GM19238 (cell line): ENCODE measurements at regions not wholly inside any gene's neighbourhood (a gene's known extent, or its start where the extent isn't known, plus 50 kb on each side); places are given as distances from the start of the nearest gene placed in this dataset.

Source experiments
- DNase-seq: peaks from one replicate; pipeline ENCODE4 v3.0.0; 2011; ENCODE audit warnings: low spot score; ENCODE audit not compliant: insufficient read length

DNA sequence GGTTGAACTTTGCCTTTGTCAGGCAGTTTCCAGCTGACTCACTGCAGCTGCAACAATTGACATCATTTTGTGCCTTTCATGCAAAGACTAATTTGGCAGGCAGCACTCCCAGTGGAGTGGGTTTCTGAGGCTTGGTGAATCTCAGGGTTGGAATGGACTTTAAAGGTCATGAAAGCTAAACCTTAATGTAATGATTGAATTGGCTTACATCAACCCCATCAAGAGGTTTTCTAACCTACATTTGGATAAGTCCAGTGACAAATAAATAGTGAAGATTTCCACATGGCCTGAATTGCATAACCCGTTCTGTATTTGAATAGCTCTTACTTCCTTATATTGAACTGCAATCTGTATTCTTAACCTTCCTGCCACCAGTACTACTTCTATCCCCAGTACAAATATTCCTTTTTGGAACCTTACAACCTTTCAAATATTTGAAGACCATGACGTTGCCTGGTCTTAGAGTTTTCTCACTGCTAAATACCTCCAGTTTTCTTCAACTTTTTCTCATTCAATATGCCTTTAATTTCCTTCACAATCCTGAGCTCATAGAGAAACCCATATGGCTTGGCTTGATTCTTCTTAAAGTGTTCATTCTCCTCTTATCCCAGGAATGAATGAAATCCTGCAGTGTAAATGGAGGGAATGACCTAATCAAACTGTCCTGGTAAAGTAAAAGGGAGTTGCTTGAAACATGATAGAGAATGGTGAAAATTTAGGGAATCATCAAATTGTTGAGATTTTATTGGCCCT is 168.1 kb upstream of the NOVA1 start:
- DNase-seq, result no peak

DNA sequence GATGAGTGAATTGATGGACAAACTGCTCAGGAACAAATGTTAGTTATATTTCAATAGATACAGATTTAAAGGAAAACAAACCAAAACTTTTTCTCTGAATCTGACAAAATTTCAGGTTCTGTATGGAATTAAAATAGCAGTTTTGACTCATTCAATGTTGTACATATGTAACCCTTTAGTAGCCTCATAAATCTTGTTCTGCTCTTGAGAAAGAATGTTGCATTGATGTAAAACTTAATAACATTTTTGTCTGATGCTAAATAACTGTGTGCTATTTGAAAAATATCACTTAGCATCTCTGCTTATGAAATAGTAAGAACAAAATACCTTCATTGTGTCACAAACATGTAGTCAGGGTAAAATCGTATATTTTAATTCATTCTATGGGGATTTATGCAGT is 168.9 kb upstream of the NOVA1 start:
- DNase-seq, result no peak

DNA sequence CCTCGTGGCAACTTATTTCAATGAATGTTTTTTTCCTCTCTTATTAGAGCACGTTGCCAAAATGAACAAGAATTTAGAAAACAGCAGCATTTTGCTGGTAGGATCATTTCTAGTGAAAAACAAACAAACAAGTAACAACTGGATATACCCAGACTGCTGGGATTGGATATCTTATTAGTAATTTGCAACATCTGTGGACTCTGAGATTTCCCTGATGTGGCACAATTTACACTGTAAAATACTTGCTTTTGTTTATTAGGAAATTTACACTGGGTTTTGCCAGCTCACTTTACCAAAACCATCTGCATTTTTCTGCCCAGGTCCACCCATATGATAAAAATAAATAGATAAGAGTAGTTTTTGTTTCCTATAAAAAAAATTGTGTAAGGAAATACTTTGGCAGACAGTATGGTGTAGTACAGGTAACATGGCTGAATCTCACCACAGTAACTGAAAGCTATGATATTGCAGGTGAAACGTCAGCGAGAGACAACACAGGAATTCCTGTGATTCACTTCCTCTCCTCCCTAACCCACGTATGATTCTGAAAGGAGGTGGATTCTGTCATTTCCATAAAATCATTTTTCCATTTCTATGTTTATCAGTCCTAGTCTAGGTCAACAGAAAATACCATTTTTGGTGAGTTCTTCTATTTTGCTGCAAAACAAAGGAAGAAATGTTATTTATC is 176.2 kb upstream of the NOVA1 start:
- DNase-seq, result no peak

DNA sequence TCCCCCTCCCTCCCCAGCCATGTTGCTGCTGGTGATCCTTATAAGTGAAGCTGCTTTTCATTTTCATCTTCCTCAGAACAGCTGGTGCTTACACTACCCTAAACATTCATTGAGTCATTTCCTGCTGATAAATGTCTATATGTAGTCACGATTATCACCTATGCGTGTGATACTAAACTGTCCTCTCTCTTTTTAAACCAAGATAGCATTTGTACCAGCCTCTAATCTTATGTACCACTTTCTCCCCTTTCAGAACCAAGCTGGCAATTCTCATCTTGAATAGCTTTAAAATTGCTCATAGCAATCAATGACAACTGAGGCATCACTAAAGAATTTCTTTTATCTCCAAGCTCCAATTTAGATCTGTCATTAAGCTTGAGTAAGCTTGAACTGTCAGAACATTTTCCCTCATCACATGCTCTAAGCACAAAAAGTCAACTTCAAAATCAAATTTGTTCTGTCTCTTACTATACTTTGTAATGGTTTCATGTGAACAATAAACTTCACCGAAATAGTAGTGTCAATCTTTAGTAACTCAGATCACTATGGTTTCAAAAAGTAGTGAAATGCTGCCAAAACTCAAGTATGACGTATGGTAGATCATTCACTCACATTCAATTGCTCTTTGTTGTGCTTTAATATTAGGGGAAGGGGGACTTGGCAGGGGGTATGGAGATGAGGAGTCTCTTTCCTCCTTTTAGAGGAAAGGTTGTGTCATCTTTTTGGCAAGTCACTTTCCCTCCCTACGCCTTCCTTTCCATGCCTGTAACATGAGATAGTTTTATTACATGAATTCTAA is 178.1 kb upstream of the NOVA1 start:
- no peak for DNase-seq

DNA sequence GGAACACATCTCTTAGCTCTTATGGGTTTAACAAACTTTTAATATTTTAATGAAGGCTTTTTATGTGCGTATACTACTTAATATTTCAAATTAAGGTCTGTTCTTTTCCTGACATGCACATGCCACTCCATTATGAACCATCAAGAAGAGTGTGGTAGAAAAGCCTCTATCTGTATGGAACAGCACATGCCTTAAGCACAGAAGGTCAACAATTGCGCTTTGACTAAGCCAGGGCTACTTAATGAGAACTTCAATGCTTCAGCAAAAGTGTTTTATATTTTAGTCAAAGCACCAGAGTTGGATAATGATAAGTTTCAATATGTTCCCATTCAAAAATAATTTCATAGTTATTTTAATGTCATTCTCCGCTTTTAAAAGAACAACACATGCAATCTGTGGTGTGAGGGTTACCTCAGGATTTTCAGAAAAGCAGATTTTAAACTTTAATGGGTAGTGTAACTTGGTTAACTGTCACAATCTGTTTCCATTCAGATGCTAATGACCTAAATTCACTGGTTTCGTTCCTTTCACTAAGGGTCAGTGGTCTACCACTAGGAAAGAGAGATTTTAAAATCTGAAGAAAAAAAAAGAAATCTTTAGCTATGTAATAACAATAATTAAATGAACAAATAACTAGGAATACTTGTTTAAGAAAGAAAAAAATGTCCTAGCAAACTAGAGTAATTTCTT is 193.4 kb upstream of the NOVA1 start:
- no peak for DNase-seq

DNA sequence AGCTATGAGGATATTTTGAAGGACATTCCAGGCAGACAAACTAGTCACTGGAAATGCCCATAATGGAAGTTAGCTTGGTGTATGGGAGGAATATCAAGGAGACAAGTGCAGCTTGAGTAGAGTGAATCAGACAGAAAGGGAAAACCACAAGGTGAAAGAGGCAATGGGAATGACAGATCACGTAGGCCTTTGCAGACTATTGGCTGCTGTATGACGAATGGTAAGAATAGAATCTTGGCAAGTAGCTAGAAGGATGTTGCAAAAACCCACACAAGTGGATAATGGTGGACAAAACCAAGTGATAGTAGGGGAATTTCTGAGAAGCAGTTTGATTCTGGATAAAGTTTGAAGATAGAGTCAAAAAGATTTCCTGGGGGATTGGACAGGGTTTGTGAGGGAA is 196.9 kb upstream of the NOVA1 start:
- DNase-seq, result no peak

DNA sequence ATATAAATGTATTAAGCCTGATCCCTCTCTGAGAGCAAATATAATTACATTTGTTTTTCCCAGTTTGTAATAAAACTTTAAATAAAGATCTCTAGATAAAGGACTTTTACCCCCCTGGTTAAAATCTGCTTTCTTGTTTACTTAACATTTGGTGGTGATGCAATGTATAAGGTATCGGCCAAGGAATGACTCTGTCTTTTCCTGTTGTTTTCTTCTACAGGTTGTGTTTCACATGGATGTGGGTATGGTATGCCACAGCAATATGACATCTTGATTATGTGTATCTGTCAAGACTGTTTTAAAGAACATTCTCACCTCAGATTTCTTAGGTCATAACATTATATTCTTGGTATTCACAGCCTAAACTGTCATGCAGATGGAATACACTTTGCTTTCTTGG is 210.6 kb upstream of the NOVA1 start:
- DNase-seq, result no peak

DNA sequence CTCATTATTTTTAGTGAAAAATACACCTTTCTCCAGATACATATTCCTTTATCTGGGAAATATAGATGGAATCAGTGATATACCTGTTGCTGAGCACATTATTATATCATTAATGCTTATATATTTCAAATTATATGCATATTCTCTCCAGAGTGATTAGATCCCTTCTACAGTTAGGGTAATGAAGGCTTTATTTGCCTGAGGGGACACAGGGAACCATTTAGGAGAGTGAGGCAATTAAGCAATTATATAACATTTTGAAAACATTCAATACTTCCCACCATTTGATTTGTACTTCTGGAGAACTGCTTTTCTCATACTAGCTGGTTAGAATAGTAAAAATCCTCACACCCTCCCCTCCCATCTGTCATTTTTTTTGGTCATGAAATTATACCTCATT is 212.8 kb upstream of the NOVA1 start:
- no peak for DNase-seq

DNA sequence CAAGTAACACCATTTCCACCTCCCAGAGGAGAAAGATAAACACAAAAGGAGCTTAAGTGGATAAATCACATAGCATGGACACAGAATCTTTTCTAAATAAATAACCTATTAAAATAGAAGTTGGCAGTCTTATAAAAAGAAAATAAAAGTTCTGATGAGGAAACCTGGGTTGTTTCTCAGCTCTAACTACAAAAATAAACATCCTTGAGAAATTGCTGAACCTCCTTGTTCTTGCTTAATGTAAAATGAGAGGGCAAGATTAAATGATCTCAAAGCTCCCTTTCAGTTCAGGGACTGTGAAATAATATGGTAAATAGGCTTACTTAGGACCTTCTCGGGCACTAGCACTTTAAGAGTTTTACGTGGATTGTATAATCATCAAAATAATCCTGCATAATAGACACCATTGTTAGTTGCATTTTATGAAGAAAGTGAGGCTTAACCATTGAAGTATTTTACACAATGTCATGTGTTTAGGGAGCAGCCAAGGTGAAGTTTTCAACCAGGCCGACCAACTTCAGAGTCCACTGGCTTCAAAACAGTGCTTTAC is 214.0 kb upstream of the NOVA1 start:
- no peak for DNase-seq

DNA sequence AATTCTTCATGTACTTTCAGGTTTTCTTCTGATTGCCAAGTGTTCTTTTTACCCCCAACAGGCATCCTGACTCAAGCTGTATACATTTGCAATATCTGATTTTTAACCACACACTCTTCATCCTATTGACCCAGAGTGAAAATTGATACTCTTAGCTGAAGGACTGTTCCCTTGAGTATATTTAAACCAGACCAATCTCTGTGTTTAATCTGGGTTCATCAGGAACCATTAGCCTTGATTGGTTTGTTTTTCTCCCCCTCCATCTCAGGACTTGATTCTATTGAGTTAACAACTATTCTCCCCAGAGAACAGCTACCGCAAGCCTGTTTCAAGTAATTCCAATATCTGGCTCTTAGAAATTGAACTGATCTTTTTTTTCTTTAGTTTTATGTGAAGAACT is 222.3 kb upstream of the NOVA1 start:
- no peak for DNase-seq

DNA sequence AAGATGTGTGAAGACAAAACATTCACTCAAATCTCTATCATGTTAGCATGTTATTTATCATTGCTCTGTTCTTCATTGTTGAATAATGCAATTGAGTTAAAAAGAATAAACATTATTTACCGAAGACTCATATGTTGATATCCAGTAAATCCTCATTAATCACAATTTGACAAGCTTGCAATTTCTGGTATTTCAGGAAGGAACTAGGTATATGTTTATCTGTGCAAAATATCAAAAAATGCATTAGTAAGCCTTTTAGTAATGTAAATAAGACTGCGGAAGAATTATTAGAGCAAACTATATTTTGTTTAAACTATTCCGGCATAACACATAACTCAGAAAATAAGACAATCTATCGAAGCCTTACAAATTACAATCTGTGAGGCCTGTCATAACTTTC is 222.7 kb upstream of the NOVA1 start:
- no peak for DNase-seq

DNA sequence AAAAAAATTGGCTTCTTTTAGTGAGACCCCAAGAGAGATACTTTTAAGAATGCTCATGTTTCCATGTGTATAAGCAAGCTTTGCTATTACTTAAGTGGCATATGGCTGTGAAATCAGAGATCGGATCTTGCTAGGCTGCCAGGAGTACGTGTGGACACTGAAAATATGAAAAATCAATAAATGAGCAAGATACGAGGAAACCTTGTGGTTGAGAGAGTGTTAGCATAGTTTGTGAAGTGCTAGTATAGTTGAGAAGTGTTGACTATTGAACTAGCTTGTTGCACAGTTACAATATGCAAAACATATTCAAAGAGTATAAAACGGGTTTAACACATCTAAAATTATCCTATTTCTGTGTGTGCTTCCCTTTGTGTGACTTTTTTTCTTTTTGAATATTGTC is 230.9 kb upstream of the NOVA1 start:
- DNase-seq, result no peak

DNA sequence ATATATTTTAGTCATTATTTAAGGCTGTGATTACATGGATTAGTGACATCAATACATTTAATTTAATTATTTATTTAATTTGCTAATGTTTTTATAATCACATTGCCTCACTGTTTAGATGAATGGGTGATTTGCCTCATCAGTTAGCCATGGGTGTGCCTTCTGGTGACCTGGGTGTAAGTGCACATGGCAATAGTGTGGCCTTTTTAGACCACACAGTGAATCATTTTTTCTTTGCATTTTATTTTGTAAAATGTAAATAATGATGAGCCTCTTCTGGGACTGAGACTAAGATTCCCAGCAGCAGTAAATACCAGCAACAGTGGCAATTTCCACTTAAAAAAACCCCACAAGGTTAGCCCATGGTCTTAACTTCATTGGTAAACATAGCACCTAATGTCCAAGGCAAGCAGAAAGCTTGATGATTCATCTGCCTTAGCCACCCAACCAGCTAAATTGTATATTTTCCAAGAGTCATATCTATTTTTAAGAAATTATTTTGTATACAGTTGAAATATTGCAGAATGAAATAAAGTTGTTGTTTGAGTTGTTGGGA is 235.9 kb upstream of the NOVA1 start:
- DNase-seq, result no peak

DNA sequence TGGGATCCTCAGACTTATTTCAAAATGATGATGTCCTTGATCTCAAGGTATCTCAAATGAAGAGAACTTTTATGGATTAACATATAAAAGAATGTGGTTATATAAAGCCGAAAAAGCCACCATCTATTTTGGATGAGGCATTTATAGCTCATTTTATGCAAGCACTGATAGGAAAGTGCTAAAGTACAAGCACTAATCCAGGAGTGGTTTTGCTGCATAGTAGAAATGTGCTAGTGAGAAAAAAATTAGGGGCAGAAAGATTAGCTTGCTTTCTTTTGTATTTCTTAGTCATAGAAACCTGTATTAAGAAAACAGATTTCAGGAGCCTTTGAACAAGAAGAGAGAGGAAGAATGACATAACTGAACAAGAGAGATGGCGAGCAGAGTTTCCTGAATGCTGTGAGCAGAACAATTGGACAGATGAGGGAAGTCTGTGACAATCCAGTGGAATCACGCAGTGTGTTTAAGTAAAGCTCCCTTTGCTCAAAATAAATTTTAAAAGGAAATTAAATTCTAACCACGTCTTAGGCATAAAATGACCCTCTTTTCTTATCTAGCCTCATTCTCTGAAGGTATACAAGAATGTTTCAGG is 238.2 kb upstream of the NOVA1 start:
- DNase-seq, result no peak

DNA sequence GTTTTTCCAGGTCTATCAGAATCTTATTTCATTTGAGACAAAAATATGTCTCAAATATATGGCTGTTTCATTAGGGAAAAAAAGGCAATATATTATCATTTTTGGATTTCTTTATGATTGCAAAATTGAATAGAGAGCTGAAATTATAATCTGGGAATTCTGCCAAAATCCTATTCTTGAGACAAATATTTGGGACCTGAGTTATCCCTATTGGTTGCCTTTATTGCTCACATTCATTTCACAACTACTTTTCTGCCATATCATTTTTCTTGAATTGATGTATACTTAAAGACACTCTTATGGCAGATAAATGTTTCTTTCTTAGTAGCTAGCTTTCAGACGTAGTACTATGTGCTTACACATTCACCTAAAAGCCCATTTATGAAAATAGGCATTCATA is 241.6 kb upstream of the NOVA1 start:
- no peak for DNase-seq

DNA sequence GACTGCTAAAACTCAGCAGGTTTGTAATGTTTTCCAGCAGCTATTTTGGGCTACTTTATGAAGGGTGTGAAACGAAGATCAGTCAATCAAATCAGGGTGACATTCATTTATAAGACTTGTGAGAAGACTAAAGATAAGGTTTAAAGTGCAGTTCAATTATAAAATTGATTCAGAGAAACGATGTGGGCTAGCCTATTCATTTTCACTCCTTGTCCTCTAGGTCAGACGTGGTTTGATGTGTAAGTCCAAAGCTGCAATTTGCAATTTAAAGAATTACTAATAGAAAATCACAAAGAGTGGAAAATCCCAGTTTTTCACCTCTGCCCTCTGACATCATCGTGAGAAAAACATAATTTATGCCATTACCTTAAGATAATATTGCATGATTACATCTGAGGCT is 243.5 kb upstream of the NOVA1 start:
- DNase-seq, result no peak

DNA sequence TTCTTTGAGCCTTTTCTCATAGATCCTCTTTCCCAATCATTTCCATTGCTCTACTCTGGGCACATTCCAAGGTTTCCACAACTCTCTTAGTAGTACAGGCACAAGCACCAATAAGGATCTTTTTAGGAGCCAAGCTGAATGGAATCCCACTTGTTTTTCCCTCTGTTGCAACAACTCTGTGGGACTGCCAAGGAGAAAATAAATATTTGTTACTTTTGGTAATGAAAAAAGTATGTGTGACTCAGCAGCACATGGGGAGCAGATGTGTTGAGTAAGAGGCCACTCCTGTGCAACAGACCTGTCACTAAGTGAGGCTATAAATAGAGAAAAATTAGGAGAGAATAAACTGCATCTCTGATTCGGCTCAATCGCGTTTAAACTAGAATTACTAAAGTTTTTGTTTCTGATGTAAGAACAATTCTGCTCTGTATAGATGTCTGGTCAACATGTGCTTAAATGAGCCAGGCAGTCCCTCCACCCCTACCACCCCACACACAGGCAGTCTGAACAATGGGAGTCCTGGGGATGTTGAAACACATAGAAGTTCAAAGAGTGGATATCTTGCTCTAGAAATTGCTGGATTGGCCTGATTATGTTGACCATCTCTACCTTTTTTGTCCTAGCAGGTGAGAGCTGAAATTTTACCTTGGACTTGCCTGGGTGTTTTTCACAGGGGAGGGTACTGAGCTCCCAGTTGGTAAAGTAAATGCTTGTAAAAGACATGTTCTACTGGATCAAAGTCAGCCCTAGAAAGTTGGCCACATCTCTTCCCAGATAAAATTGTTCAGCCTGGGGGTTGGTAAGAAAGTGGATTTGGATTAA is 244.3 kb upstream of the NOVA1 start:
- DNase-seq, result no peak

DNA sequence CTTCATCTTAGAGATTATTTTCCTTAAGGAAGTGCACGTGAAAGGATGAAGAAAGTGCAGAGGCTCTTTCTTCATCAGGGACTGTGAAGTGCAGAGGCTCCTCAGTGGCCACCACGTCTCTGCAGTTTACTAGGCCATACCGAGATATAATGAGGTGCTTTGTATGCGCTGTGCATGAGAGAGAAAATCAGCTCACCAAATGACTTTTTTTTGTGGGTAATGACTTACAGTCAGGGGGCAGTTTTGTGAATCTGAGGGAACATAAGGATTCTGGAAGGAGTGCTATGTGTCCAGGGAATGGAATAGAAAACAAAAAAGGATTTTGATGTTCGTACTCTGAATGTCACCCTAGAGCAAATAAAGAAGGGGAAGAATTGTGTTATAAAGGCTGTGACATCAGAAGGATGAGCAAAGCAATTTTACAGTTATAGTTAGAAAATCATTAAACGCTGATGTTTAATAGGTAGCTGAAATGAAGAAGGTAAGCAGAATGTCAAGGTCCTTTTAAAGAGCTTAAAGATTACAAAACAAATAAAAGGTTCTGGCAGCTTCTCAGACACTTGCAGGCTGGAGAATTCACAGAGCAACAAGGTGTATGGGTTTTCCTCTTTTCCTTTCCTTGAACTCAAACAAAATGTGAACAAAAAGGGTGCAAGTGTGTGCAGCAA is 247.5 kb upstream of the NOVA1 start:
- DNase-seq, result no peak

DNA sequence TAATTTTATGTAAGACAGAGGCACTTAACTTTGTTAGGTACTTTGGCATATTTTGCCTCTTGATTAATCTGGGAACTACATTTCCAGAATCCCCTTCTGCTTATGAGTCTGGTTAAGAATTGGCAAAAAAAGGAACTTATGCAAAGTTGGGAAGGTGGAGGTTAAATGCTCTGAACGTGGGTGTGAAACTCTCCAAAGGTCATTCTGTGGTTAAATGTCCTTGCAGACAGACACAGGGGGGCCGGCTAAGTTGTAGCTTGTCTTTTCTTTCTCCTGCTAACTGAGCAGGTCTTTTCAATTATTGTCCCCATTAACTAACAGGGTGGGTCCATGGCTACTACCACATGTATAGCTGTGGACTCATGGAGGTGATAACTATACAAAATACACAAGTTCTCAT is 248.6 kb upstream of the NOVA1 start:
- no peak for DNase-seq
